ENCODE measurements at regions not wholly inside any gene's neighbourhood (a gene's known extent, or its start where the extent isn't known, plus 50 kb on each side); places are given as distances from the start of the nearest gene placed in this dataset.

DNA sequence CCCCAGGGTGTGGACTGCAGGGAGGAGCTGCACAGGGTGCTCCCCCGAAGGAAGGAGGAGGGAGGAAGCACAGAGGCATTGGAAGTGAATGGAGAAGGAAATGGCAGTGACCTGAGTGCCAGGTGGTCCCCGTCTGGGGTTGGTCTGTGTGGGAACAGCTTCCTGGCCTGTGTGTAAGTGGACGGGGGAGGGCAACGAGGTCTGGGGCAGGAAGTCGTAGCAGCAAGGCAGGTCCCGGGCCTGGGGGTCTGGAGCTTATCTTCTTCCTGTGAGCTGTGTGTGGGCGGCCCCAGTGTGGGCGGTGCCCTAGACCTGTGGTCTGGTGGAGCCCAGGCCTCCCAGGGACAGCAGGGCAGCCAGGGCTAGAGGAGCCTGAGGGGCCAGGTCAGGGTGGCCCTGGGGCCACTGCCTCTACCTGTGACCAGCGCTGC, 382.1 kb downstream of the TMEM121 start:
- TF ChIP-seq, protein P1, sequence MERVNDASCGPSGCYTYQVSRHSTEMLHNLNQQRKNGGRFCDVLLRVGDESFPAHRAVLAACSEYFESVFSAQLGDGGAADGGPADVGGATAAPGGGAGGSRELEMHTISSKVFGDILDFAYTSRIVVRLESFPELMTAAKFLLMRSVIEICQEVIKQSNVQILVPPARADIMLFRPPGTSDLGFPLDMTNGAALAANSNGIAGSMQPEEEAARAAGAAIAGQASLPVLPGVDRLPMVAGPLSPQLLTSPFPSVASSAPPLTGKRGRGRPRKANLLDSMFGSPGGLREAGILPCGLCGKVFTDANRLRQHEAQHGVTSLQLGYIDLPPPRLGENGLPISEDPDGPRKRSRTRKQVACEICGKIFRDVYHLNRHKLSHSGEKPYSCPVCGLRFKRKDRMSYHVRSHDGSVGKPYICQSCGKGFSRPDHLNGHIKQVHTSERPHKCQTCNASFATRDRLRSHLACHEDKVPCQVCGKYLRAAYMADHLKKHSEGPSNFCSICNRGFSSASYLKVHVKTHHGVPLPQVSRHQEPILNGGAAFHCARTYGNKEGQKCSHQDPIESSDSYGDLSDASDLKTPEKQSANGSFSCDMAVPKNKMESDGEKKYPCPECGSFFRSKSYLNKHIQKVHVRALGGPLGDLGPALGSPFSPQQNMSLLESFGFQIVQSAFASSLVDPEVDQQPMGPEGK (CRISPR knock-in tag; IDR thresholded peaks at IDR 0.05; ENCODE audit: borderline replicate concordance) = no peak
- TF ChIP-seq ZFP30 (CRISPR knock-in tag; IDR thresholded peaks at IDR 0.05) = no peak
- TF ChIP-seq ARNTL (CRISPR knock-in tag; IDR thresholded peaks at IDR 0.05; ENCODE audit: borderline replicate concordance, low read depth) = no peak
- TF ChIP-seq ZNF70 (CRISPR knock-in tag; IDR thresholded peaks at IDR 0.05) = no peak
